ENCODE measurements at regions not wholly inside any gene's neighbourhood (a gene's known extent, or its start where the extent isn't known, plus 50 kb on each side); places are given as distances from the start of the nearest gene placed in this dataset.

DNA sequence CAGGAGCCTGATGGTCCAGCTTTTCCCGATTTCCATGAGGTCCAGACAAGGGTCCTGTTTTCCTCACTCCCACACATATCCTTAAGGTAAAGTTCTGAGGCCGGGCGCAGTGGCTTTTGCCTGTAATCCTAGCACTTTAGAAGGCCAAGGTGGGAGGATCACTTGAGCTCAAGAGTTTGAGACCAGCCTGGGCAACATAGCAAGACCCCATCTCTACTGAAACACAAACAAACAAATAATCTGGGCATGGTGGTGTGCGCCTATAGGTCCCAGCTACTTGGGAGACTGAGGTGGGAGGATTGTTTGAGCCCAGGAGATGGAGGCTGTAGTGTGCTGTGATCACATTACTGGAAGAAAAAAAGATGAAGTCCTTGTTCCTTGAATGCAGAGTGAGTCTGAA, 53.2 kb upstream of the IYD start:
- no peak for DNase-seq (ENCODE audit: low spot score)
- ATAC-seq (ENCODE audit: low read depth), result no peak
- H3K4me3 ChIP-seq (ENCODE audit: severe bottlenecking), result no peak overlapping the region
- TF ChIP-seq, protein P1, sequence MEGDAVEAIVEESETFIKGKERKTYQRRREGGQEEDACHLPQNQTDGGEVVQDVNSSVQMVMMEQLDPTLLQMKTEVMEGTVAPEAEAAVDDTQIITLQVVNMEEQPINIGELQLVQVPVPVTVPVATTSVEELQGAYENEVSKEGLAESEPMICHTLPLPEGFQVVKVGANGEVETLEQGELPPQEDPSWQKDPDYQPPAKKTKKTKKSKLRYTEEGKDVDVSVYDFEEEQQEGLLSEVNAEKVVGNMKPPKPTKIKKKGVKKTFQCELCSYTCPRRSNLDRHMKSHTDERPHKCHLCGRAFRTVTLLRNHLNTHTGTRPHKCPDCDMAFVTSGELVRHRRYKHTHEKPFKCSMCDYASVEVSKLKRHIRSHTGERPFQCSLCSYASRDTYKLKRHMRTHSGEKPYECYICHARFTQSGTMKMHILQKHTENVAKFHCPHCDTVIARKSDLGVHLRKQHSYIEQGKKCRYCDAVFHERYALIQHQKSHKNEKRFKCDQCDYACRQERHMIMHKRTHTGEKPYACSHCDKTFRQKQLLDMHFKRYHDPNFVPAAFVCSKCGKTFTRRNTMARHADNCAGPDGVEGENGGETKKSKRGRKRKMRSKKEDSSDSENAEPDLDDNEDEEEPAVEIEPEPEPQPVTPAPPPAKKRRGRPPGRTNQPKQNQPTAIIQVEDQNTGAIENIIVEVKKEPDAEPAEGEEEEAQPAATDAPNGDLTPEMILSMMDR (IDR thresholded peaks at IDR 0.05; ENCODE audit: poor library complexity, severe bottlenecking), result no peak
- H3K4me1 ChIP-seq (ENCODE audit: insufficient read depth, poor library complexity, severe bottlenecking), result no peaks in the 10 kb centered on the region
- H3K9me3 ChIP-seq (ENCODE audit: severe bottlenecking), result no peaks in the 10 kb centered on the region
- H3K36me3 ChIP-seq (ENCODE audit: low read depth), result no peaks in the 10 kb centered on the region
- H3K27me3 ChIP-seq (ENCODE audit: insufficient read depth, poor library complexity, severe bottlenecking), result no peaks in the 10 kb centered on the region
- H3K27ac ChIP-seq (ENCODE audit: poor library complexity, severe bottlenecking), result no peak overlapping the region

GRCh38 chr6:150316936-150317335, 51.9 kb upstream of the IYD start:
- H3K36me3 ChIP-seq (ENCODE audit: low read depth), result no peaks in the 10 kb centered on the region
- no peaks in the 10 kb centered on the region for H3K9me3 ChIP-seq (ENCODE audit: severe bottlenecking)
- DNase-seq (ENCODE audit: low spot score), result no peak
- TF ChIP-seq, protein P1 (IDR thresholded peaks at IDR 0.05; ENCODE audit: poor library complexity, severe bottlenecking), result no peak
- no peaks in the 10 kb centered on the region for H3K4me1 ChIP-seq (ENCODE audit: insufficient read depth, poor library complexity, severe bottlenecking)
- ATAC-seq (ENCODE audit: low read depth), result no peak
- no peaks in the 10 kb centered on the region for H3K27me3 ChIP-seq (ENCODE audit: insufficient read depth, poor library complexity, severe bottlenecking)
- no peak overlapping the region for H3K27ac ChIP-seq (ENCODE audit: poor library complexity, severe bottlenecking)
- no peak overlapping the region for H3K4me3 ChIP-seq (ENCODE audit: severe bottlenecking)

All from RWPE2 (cell line).